NCI-H1694 (cell line): ENCODE measurements at regions not wholly inside any gene's neighbourhood (a gene's known extent, or its start where the extent isn't known, plus 50 kb on each side); places are given as distances from the start of the nearest gene placed in this dataset.
"Not testable (repeated sequence)": the region's sequence is repeated elsewhere in the genome, so short reads cannot be mapped to it uniquely, and the experiment has no call there.

ENCODE experiments used
- DNase-seq: peaks from one replicate; lab custom pipeline; 2025; lab: John Stamatoyannopoulos, UW

DNA sequence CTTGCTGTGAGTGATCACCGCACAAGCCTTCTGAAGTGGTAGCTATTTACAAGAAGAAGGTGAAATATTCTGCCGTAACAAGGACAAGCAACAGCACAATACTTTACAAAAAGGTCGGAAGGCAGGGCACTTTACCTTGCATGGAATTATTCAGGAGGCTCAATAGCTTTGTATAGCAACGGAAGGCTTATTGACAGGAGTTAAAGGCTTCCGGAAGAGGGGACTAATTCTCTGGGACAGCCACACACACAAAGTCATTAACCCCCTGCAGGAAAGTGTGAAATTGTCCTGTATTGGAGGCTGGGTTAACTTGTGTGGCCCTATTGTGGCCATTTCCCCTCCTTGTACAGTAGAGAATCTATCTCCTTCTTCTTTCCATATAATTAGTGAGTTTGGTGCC is 199.3 kb upstream of the SEMA6A start:
- no peak for DNase-seq

DNA sequence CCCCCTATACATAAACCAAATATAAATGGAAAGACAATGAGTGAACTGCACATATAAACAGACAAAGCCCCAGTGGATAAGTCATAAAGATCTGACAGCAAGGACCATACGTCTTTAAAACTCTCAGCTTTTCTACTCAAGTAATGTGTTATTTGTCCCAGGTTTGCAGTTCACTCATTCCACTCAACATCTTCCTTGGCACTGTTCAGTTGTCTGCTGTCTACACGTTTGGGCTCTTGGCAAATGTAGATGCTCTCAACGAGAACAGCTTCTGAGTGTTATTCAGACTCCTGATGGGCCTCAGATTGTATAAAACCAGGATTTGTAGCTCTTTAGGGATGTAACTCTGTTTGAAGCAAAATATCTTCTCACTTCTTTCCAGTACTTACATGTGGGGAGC is 198.2 kb upstream of the SEMA6A start:
- DNase-seq: no peak

DNA sequence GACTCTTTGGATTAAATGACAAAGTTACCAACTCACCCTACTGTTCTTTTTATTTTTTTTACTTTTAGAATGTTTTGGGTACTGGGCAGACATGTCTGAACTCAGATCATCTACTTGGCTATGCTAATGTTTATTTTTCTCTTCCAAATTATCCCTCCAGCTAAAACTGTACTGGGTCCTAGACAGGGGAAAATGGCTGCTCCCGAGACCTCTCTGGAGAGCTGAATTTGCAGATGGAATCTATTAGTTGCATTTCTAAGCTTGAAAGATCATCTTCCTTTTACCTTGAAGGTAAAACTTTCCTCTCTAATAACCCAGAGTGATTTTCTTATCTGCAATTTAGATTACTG is 197.5 kb upstream of the SEMA6A start:
- no peak for DNase-seq

DNA sequence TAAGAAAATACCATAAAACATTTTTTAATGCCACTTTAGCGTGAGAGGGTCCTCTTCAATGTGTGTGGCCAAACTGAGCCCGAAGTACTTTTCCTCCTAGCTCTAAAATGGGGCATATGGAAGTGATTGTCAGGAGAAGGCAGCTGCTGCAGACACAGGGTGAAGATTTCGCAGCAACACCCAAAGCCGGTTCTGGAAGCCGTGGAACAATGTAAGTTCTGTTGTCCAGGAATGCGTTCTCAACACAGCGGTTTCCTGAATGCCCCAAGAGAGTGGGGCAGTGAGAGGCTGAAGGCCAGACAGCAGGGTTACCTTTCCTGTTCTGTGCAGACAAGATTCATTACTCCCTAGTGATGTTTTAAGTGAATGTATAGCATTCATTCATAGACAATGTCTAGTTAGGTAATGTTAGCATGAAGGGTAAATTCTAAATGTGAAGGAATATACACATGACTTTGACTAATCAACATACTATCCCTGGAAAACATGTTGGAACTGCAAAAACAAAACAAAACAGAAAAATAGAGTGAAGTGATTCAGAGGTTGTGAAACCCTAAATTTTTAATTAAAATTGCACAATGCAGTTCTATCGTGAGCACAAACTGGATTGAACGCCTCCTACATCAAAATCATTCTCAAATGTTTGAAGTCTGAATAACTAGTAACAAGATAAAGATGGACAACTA is 197.0 kb upstream of the SEMA6A start:
- DNase-seq: no peak

DNA sequence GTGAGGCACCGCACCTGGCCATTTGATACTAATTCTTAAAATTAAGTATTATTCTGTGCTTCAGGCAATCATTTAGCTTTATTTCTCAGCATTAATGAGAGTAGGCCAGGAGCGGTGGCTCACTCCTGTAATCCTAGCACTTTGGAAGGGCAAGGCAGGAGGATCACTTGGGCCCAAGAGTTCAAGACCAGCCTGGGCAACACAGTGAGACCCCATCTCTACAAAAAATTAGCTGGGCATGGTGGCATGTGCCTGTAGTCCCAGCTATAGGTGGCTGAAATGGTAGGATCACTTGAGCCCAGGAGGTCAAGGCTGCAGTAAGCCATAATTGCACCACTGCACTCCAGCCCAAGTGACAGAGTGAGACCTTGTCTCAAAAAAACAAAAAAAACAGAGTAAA is 195.3 kb upstream of the SEMA6A start:
- DNase-seq: not testable (repeated sequence)

DNA sequence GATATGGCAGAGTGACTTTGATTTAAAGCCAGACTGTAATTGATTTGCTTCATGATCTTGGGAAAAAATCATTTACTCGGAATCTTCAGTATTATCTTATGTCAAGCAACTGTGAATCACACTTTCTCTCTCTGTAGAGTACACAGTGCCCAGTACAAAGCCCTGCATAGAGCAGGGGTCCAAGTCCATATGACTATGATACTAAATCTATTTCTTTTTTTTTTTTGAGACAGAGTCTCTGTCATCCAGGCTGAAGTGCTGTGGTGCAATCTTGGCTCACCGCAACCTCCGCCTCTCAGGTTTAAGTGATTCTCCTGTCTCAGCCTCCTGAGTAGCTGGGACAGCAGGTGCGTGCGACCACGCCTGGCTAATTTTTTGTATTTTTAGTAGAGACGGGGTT is 194.8 kb upstream of the SEMA6A start:
- no peak for DNase-seq

DNA sequence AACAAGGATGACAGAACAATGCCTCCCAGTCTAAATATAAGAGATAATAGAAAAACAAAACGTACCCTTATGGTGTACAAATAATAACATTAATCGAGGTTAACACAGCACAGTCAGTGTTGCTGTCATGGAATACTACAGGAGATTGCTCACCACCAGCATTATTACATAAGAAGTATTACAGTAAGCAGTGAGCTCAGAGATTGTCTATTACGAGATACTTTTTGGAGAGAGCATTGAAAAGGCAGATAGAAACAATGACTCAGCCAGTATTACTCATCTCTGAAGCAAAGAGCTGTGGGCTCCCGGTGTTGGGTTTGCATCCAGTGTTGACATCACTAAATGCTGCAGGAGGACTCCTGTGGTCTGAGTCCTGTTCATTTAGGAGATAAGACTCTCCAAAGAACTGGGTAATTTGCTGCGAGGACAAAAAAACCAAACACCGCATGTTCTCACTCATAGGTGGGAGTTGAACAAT is 191.9 kb upstream of the SEMA6A start:
- DNase-seq: no peak

DNA sequence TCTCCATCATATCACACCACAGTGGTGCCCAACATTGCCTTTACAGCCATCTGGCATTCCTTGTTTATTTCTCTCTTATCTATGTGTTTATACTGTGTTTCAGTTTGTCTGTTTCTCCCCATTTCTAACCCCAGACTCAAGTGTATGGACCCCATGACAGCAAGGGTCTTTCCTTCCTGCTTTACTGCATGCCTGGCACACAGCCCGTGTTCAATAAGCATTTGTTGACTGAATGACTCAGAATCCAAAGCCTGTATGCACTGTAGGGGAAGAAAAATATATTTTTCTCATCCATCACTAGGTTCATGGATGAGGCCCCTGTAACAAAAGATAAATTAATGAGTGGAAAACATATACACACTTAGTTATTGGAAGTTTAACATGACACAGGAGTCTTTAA is 190.8 kb upstream of the SEMA6A start:
- DNase-seq: peak; percentile 3

DNA sequence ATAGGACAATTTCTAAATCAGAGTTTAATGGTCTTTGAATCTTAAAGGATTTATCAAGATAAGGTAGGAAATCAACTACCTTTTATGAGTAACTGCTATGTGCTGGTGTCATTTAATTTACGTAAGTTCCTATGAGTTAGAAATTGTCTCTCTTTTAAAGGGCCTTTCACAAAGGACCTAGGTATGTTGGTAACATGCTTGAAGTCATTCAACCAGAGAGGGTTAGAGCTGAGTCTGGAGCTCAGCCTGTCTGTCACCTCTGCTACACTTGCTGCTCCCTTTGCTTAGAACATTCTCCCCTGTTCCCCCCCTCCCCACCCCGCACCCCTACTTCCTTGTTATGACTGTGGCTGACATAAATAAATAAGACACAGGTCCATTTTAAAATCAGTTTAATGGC is 190.3 kb upstream of the SEMA6A start:
- no peak for DNase-seq

DNA sequence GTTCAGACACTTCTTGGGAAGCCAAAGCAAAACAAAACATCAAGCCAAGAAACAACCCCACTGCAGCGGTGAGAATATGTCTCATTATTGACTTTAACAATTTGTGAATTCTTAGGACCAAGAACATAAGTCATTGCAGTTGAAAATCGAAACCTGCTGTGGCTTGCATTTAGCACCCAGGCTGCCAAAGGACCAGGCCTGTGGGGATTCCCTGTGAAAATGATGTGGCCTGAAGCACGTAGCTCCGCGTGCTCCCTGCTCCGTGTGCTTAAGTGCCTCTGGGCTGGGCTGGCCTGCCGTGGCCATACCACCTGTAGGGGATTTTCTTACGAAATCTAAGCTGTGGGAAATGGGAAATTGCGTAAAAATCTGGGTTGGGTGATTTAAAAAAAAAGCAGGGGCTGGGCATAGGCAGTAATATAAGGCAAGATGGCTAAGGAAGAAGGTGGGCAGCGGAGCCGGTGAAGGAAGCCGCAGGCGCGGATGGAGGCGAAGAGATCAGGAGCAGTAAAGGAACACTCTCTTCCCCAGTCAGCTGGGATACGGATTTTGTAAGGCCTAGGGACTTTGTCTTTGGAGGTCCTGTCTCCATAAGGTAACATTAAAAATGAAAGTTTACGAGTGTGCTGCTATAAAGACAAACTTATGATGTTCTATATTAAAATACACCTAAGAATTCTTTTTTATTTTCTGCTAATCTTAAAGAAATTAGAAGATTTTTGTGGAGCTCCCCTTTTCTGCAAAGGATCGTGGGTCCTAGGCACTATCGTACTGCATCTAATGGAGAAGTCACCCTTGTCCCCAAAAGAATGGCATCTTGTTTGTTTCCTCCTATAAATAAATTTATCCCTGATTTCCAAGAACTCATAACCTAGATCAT is 189.6 kb upstream of the SEMA6A start:
- DNase-seq: no peak

DNA sequence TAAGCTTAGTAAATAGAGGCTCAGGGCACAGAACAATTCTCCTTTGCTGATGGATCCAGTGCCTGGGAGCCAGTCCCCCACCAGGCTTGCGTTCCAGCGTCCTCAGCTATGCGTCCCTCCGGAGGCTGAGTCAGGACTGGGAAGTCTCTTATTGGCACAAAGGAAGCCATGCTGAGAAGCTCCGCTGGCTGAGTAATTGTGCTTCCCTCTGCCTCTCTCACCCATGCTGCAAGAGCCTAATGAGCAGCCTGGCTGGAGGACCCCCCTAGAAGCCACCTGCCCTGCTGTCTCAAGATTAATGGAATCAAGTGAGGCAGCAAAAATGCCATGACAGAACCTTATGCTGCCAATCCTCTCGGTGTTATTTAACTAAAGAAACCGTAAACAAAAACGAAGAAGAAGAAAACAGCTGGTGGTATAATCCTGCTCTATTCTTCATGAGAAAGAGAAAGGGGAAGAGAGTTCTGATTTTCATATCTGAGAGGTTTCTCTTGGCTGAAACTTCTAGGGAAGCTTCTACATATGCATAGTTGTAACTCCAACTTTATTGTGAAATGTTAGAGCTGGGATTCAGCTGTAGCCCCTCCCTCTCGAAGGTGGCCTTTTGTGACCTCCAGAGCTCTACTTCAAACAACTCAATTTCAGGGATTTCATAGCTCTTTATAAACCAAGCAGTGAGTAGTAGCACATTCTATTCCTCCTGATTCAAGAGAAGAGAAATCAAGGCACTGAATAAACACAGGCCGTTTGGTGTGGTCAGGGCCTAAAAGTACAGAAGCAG is 185.4 kb upstream of the SEMA6A start:
- no peak for DNase-seq

DNA sequence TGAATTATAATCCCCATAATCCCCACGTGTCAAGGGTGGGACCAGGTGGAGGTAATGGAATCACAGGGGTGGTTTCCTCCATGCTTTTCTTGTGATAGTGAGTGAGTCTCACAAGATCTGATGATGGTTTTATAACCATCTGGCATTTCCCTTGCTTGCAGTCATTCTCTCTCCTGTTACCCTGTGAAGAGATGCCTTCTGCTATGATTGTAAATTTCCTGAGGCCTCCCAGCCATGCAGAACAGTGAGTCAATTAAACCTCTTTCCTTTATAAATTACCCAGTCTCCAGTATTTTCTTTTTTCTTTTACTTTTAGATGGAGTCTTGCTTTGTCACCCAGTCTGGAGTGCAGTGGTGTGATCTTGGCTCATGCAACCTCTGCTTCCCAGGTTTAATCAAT is 182.7 kb upstream of the SEMA6A start:
- no peak for DNase-seq

DNA sequence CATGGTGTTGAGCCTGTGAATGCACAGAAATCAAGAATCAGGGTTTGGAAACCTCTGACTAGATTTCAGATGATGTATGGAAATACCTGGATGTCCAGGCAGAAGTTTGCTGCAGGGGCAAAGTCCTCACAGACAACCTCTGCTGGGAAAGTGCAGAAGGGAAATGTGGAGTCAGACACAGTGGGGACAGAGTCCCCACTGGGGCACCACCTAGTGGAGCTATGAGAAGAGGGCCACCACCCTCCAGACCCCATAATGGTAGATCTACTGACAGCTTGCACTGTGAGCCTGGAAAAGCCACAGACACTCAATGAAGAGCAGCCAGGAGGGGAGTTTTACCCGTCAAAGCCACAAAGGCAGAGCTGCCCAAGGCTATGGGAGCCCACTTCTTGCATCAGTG is 181.9 kb upstream of the SEMA6A start:
- DNase-seq: no peak

DNA sequence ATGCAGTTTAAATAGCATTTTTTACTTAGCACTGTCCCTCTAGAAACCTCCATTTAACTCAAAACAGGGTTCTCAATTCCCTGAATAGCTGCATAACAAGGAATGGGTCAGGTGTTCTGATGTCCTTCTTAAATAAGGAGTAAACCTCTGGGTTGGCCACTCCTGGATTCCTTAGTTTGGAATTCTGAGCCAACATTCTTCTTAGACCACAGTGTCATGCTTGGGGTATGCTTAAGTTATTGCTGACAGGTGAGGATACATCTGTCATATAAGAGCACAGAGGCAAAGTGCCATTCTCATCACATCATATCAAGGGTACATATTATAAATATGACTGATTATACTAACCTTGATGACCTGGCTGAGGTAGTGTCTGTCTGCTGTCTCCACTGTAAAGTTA is 179.9 kb upstream of the SEMA6A start:
- no peak for DNase-seq

DNA sequence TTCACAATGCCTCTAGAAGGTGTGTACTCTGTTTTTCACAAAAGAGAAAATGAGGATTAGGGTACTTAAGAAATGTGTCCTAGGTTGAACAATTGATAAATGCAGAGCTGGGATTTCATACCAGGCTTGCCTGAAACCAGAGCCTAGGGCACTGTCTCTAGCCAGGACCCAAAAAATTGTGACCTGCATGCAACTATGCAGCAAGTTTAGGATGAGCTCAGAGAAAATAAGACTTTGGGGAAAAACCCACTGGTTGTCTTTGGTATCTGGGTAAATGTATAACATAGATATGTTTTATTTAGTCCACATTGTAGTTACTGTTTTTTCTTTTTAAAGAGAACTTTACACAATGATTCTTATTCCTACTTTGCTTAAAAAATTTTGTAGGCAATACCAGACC is 177.1 kb upstream of the SEMA6A start:
- DNase-seq: no peak

DNA sequence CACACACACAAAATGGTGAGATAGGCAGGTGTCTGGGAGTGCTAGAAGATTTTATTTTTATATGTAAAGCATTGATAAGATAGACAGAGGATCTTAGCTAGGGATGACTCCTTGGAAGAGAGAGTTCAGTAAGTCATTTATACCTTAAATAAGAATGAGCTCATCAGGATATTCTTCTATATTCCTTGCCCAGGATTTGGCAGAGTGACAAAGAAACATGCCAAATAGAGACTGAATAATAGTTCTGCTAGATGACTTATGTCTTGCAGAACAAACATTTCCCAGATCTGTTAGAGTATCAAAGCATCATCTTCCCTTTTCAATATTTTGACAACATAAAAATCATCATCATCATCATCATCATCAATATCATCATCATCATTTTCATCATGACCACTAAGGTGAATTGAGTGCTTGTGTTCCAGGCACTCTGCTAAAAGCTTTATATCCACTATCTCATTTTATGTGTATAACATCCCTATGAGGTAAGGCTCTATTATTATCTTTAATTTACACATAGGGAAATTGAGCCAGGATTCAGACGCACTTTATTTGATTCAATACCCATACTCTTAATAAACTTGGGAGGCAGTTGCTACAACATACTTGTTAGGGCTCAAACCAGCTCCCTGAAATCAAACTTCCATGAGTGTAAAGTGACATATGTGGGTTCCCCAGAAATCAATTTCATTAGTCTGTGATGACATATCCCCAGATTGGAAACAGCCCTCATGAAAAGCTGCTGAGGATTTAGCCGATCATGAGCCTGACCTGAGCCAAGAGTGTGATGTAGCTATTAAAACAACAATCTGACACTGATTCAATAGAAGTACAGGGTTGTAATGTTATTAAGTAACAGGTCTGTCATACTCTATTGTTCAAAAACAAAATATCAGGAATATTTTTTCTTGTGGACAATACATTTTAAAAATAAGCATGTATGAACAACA is 176.3 kb upstream of the SEMA6A start:
- DNase-seq: no peak

DNA sequence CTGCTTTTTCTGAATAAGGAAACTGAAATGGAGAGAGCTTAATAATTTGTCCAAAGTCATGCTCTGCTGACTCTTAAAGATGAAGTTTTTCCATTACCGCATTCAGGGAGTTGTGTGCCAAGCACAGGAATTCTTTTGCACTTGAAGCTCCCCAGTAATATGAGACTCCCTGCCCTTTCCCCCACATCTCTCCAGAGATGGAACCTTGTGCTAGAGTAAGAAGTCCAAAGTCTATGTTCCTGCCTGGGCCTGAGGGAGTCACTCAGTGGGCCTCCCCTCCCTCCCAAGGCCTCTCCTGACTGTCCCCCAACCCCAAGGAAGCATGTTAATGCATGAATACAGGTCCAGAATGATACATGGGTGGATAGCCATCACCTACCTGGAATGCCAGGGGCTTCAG is 173.3 kb upstream of the SEMA6A start:
- DNase-seq: no peak

DNA sequence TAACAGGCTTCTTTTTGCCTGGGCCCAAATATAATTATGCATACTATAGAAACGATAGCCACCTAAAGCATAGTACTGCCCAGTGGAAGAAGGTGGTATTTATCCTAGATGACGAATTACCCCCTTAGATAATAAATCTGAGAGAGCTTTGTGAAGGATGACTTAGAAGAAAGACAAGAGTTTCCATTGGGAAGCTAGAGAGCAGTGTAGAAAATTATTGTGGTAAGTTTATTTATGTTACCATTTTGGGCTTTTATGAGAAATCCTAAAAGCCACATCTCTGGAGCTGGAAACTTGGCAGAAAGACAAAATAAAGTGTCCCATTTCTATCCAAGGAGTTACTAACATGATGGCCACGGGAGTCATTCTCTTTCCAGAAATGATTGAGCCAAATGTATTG is 172.0 kb upstream of the SEMA6A start:
- DNase-seq: no peak

DNA sequence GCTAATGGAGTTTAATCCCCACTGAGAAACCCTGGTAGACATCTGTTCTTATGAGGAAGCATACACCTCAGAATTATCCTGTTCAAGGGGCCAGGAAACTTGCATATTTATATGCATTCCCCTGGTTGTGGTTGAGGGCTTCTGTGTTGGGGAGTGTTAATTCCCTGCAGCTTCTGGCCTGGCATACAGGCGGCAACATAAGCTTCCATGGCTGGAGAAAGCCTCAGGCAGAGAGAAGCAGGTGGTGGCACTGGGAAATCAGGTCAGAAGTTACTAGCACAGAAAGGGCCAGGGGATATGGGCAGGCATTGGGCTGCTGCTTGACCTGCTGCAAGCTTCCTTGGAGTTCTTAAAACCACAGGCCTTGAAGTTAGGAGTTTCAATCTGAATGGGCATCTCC is 166.1 kb upstream of the SEMA6A start:
- DNase-seq: no peak

DNA sequence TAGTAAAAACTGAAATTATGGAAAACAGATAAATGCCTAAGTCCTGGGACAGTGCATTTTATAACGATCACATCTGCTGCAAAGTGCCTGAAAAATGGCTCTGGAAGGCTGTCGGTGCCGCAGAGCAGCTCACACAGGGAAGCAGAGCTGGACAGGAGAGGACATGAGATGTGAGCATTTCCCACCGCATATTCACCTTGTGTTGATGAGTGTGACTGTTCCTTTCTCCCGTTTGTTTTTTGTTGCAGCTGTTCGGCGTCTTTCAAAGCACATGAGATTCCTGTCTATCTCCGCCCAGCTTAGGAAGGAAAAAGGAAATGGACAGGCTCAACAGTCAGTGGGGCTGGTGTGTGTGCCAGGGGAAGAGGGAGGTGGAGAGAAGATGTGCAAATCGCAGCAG is 164.9 kb upstream of the SEMA6A start:
- no peak for DNase-seq

DNA sequence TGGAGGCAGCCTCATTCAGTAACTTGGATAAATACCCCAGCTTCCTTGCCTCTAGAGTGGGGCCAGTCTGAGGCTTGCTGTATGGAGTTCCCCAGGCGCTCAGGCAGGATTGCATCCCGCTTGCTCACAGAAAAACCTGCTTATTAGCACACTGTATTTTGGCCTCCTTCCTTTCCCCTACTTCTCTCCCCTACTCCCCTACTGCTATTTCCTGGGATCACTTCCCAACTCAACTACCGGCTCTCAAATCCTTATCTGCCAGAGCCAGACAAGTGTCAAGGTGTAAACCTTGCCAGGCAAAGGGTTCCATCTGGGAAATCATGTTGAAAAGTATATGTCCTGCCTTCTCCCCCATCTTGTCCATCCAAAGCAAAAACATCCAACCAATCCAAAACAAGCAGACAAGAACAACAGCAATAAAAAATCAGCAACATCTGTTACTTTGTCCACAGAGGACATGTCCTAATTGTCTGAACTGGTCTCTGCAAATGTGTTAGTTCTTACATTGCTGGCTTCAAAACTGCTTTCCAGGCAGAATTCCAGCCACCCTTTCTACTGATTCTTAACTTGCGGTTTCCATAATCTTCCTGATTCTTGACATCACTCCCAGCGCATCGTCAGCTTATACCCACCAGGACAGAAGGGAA is 164.1 kb upstream of the SEMA6A start:
- DNase-seq: no peak
